Activated CD4-positive, alpha-beta T cell treated with anti-CD3 and anti-CD28 coated beads, Interleukin-2, amount 50 U/mL, for 24 hours (primary cell): ENCODE measurements at regions not wholly inside any gene's neighbourhood (a gene's known extent, or its start where the extent isn't known, plus 50 kb on each side); places are given as distances from the start of the nearest gene placed in this dataset.

ENCODE experiments used
- DNase-seq, 2 donors: peaks; one replicate each; pipeline ENCODE4 v3.0.0-alpha.2; 2020; ENCODE audit warnings: low read depth in 1 of 2, low spot score in 1 of 2

GRCh38 chr6:33950891-33951889, 147.4 kb upstream of the MLN start:
- DNase-seq: no peak

GRCh38 chr6:33950472-33950881, 146.7 kb upstream of the MLN start:
- no peak for DNase-seq

- DNase-seq: no peak
Measured at GRCh38 chr6:33949877-33950435, 146.2 kb upstream of the MLN start.

- DNase-seq: no peak
Measured at GRCh38 chr6:33949111-33949510, 145.3 kb upstream of the MLN start.

- DNase-seq: no peak
Measured at GRCh38 chr6:33947916-33948594, 144.3 kb upstream of the MLN start.

GRCh38 chr6:33947047-33947446, 143.2 kb upstream of the MLN start:
- no peak for DNase-seq

GRCh38 chr6:33945931-33946330, 142.1 kb upstream of the MLN start:
- no peak for DNase-seq

GRCh38 chr6:33944686-33945411, 141.0 kb upstream of the MLN start:
- DNase-seq: no peak

- DNase-seq: no peak
Measured at GRCh38 chr6:33936886-33937285, 133.1 kb upstream of the MLN start.

GRCh38 chr6:33935439-33936080, 131.8 kb upstream of the MLN start:
- no peak for DNase-seq

GRCh38 chr6:33934731-33935270, 131.0 kb upstream of the MLN start:
- DNase-seq: no peak

- DNase-seq: no peak
Measured at GRCh38 chr6:33933101-33933500, 129.3 kb upstream of the MLN start.

GRCh38 chr6:33931799-33932198, 128.0 kb upstream of the MLN start:
- DNase-seq: no peak

- DNase-seq: no peak
Measured at GRCh38 chr6:33929575-33930288, 125.9 kb upstream of the MLN start.

- DNase-seq: no peak
Measured at GRCh38 chr6:33927616-33928015, 123.8 kb upstream of the MLN start.

GRCh38 chr6:33927112-33927511, 123.3 kb upstream of the MLN start:
- no peak for DNase-seq

GRCh38 chr6:33926451-33926850, 122.6 kb upstream of the MLN start:
- no peak for DNase-seq

- DNase-seq: no peak
Measured at GRCh38 chr6:33925936-33926335, 122.1 kb upstream of the MLN start.

- DNase-seq: no peak
Measured at GRCh38 chr6:33925210-33925609, 121.4 kb upstream of the MLN start.

- no peak for DNase-seq
Measured at GRCh38 chr6:33924681-33925080, 120.9 kb upstream of the MLN start.
